C4-2B (cell line): ENCODE measurements at regions not wholly inside any gene's neighbourhood (a gene's known extent, or its start where the extent isn't known, plus 50 kb on each side); places are given as distances from the start of the nearest gene placed in this dataset.

Source experiments
- ZFX ChIP-seq: fragments of 450-650 bp; IDR thresholded peaks from 2 replicates; pipeline ENCODE4 v1.6.1; 2017
- TF ChIP-seq, protein P1 (sequence below): fragments of 450-650 bp; conservative IDR thresholded peaks from 2 replicates; pipeline ENCODE4 v1.5.1; 2017; ENCODE audit warnings: mild to moderate bottlenecking

GRCh38 chr1:67500413-67500959 is 70.3 kb upstream of the SERBP1 start:
- TF ChIP-seq, protein P1, sequence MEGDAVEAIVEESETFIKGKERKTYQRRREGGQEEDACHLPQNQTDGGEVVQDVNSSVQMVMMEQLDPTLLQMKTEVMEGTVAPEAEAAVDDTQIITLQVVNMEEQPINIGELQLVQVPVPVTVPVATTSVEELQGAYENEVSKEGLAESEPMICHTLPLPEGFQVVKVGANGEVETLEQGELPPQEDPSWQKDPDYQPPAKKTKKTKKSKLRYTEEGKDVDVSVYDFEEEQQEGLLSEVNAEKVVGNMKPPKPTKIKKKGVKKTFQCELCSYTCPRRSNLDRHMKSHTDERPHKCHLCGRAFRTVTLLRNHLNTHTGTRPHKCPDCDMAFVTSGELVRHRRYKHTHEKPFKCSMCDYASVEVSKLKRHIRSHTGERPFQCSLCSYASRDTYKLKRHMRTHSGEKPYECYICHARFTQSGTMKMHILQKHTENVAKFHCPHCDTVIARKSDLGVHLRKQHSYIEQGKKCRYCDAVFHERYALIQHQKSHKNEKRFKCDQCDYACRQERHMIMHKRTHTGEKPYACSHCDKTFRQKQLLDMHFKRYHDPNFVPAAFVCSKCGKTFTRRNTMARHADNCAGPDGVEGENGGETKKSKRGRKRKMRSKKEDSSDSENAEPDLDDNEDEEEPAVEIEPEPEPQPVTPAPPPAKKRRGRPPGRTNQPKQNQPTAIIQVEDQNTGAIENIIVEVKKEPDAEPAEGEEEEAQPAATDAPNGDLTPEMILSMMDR = peak; percentile 99
- no peak for TF ChIP-seq ZFX
